Adipocyte (in vitro differentiated cells): ENCODE measurements at regions not wholly inside any gene's neighbourhood (a gene's known extent, or its start where the extent isn't known, plus 50 kb on each side); places are given as distances from the start of the nearest gene placed in this dataset.
"Not testable (repeated sequence)": the region's sequence is repeated elsewhere in the genome, so short reads cannot be mapped to it uniquely, and the experiment has no call there.

Source experiments
- DNase-seq: peaks from one replicate; pipeline ENCODE4 v3.0.0-alpha.2; 2015; ENCODE audit warnings: low read depth
- H3K27me3 ChIP-seq: replicated peaks from 2 replicates; pipeline ENCODE4 v1.7.0; 2013; ENCODE audit warnings: mild to moderate bottlenecking, low read length, moderate library complexity; ENCODE audit not compliant: control insufficient read depth, insufficient read depth
- H3K36me3 ChIP-seq: 2 replicates; pipeline ENCODE4 v1.7.0; 2013; ENCODE audit warnings: low read length, mild to moderate bottlenecking, moderate library complexity; ENCODE audit not compliant: control insufficient read depth, insufficient read depth, severe bottlenecking
- H3K4me1 ChIP-seq: 2 replicates; pipeline ENCODE4 v1.7.0; 2013; ENCODE audit warnings: mild to moderate bottlenecking, low read length, moderate library complexity; ENCODE audit not compliant: control insufficient read depth, insufficient read depth
- H3K4me3 ChIP-seq: 2 replicates; pipeline ENCODE4 v1.7.0; 2013; ENCODE audit warnings: mild to moderate bottlenecking, low read length, moderate library complexity
- H3K9ac ChIP-seq: 2 replicates; pipeline ENCODE4 v1.7.0; 2013; ENCODE audit warnings: mild to moderate bottlenecking, low read length, moderate library complexity
- H3K9me3 ChIP-seq: 2 replicates; pipeline ENCODE4 v1.7.0; 2013; ENCODE audit warnings: mild to moderate bottlenecking, low read length, moderate library complexity; ENCODE audit not compliant: control insufficient read depth

- no peaks in the 10 kb centered on the region for H3K36me3 ChIP-seq
- H3K9me3 ChIP-seq, result peaks cover 5% of the 10 kb centered on the region
- no peaks in the 10 kb centered on the region for H3K4me1 ChIP-seq
- no peaks in the 10 kb centered on the region for H3K27me3 ChIP-seq
- DNase-seq, result no peak
- no peak overlapping the region for H3K4me3 ChIP-seq
- H3K9ac ChIP-seq, result no peak overlapping the region
Observed at GRCh38 chr3:8312685-8313084, 188.9 kb upstream of the LMCD1 start.

- no peak for DNase-seq
- Histone ChIP-seq H3K9ac (no peak overlapping the region), H3K9me3 (peaks cover 4% of the 10 kb centered on the region), H3K36me3 (no peaks in the 10 kb centered on the region), H3K4me3 (no peak overlapping the region), H3K27me3 (no peaks in the 10 kb centered on the region), H3K4me1 (no peaks in the 10 kb centered on the region)
Observed at GRCh38 chr3:8313560-8314267, 187.9 kb upstream of the LMCD1 start.

GRCh38 chr3:8315526-8315925 lies 186.1 kb upstream of the LMCD1 start:
- not testable (repeated sequence) for H3K9ac ChIP-seq, H3K4me1 ChIP-seq, H3K4me3 ChIP-seq, DNase-seq, H3K36me3 ChIP-seq, H3K27me3 ChIP-seq, H3K9me3 ChIP-seq

GRCh38 chr3:8317661-8318649 lies 183.7 kb upstream of the LMCD1 start:
- no peaks in the 10 kb centered on the region for H3K36me3 ChIP-seq
- H3K9ac ChIP-seq, result no peak overlapping the region
- H3K4me3 ChIP-seq, result no peak overlapping the region
- no peaks in the 10 kb centered on the region for H3K27me3 ChIP-seq
- H3K9me3 ChIP-seq, result no peaks in the 10 kb centered on the region
- peak; percentile 37 for DNase-seq
- H3K4me1 ChIP-seq, result peaks cover 25% of the 10 kb centered on the region

GRCh38 chr3:8319935-8320634 lies 181.5 kb upstream of the LMCD1 start:
- H3K4me1 ChIP-seq, result peaks cover 25% of the 10 kb centered on the region
- H3K27me3 ChIP-seq, result no peaks in the 10 kb centered on the region
- peak; percentile 53 for DNase-seq
- H3K4me3 ChIP-seq, result no peak overlapping the region
- no peaks in the 10 kb centered on the region for H3K36me3 ChIP-seq
- H3K9ac ChIP-seq, result no peak overlapping the region
- no peaks in the 10 kb centered on the region for H3K9me3 ChIP-seq

- no peaks in the 10 kb centered on the region for H3K9me3 ChIP-seq
- no peak overlapping the region for H3K9ac ChIP-seq
- H3K4me3 ChIP-seq, result no peak overlapping the region
- no peaks in the 10 kb centered on the region for H3K36me3 ChIP-seq
- no peaks in the 10 kb centered on the region for H3K27me3 ChIP-seq
- peaks cover 25% of the 10 kb centered on the region for H3K4me1 ChIP-seq
- no peak for DNase-seq
Observed at GRCh38 chr3:8320711-8321458, 180.7 kb upstream of the LMCD1 start.

GRCh38 chr3:8324747-8325146 lies 176.9 kb upstream of the LMCD1 start:
- H3K9me3 ChIP-seq, result no peaks in the 10 kb centered on the region
- peaks cover 3% of the 10 kb centered on the region for H3K27me3 ChIP-seq
- H3K4me1 ChIP-seq, result peaks cover 18% of the 10 kb centered on the region
- no peaks in the 10 kb centered on the region for H3K36me3 ChIP-seq
- peak; percentile 38 for DNase-seq
- H3K9ac ChIP-seq, result no peak overlapping the region
- H3K4me3 ChIP-seq, result no peak overlapping the region

GRCh38 chr3:8325306-8325705 lies 176.3 kb upstream of the LMCD1 start:
- H3K9me3 ChIP-seq, result no peaks in the 10 kb centered on the region
- no peak for DNase-seq
- H3K27me3 ChIP-seq, result peaks cover 3% of the 10 kb centered on the region
- H3K4me1 ChIP-seq, result peaks cover 15% of the 10 kb centered on the region
- no peak overlapping the region for H3K4me3 ChIP-seq
- no peak overlapping the region for H3K9ac ChIP-seq
- no peaks in the 10 kb centered on the region for H3K36me3 ChIP-seq

- H3K4me3 ChIP-seq, DNase-seq, H3K9me3 ChIP-seq, H3K36me3 ChIP-seq, H3K9ac ChIP-seq, H3K27me3 ChIP-seq: not testable (repeated sequence)
- H3K4me1 ChIP-seq, result peaks cover 15% of the 10 kb centered on the region
Observed at GRCh38 chr3:8325833-8326232, 175.8 kb upstream of the LMCD1 start.

- H3K9me3 ChIP-seq, result no peaks in the 10 kb centered on the region
- no peaks in the 10 kb centered on the region for H3K36me3 ChIP-seq
- H3K9ac ChIP-seq, result no peak overlapping the region
- H3K4me1 ChIP-seq, result no peaks in the 10 kb centered on the region
- no peak overlapping the region for H3K4me3 ChIP-seq
- peaks cover 3% of the 10 kb centered on the region for H3K27me3 ChIP-seq
- DNase-seq, result no peak
Observed at GRCh38 chr3:8327739-8328138, 173.9 kb upstream of the LMCD1 start.
